ENCODE measurements at regions not wholly inside any gene's neighbourhood (a gene's known extent, or its start where the extent isn't known, plus 50 kb on each side); places are given as distances from the start of the nearest gene placed in this dataset.

DNA sequence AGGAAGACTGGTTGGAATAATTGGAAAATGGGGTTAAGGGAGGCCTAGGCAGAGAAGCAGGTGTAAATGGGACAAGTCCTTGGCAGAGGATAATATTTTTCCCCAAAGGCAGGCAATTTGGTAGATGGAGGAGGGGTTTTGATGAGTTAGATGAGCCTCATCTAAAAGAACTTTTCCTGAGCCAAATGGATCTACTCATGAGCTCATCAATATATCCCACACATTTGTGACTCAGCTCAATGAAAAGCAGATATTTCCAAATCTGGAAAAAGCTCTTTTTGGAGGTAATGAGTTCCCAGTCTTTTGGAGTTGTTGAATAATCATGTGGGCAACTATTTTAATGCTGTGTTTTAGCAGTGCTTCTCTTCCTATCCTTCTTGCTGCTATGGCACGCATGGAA is 685.5 kb upstream of the CITED2 start:
- Histone ChIP-seq H2AK5ac (ENCODE audit: low read length, severe bottlenecking) (peak overlapping the region; percentile 99), H3K4me3 (ENCODE audit: insufficient read depth in 1 of 2, low read depth in 1 of 2, low read length in 2 of 2) (no peak overlapping the region), H3K36me3 (ENCODE audit: control insufficient read depth in 1 of 2, insufficient read depth in 2 of 2, low read depth in 1 of 2, low read length in 2 of 2) (no peaks in the 10 kb centered on the region), H2BK15ac (ENCODE audit: low read depth, poor library complexity, severe bottlenecking) (no peak overlapping the region), H4K8ac (ENCODE audit: low read length) (no peak overlapping the region), H4K91ac (ENCODE audit: low read length) (no peak overlapping the region), H2AFZ (ENCODE audit: low read depth, low read length) (no peak overlapping the region), H3K27ac (ENCODE audit: low read length, poor library complexity, severe bottlenecking) (no peak overlapping the region), H3K23ac (ENCODE audit: low read length in 2 of 2) (no peak overlapping the region), H3K9ac (ENCODE audit: low read length) (peak overlapping the region; percentile 85), H2BK120ac (ENCODE audit: low read depth, low read length) (no peak overlapping the region), H2BK12ac (ENCODE audit: low read length in 2 of 2) (peak overlapping the region; percentile 28 to 54), H3K9me3 (ENCODE audit: control insufficient read depth, low read length) (no peaks in the 10 kb centered on the region), H3K4me2 (ENCODE audit: low read length, poor library complexity, severe bottlenecking) (no peak overlapping the region), H3K14ac (ENCODE audit: low read length in 2 of 2) (no peak overlapping the region), H3K79me1 (replicated peaks; ENCODE audit: low read length, poor library complexity, severe bottlenecking) (no peaks in the 10 kb centered on the region), H2BK5ac (ENCODE audit: low read depth, low read length, poor library complexity, severe bottlenecking) (no peak overlapping the region), H3K4me1 (ENCODE audit: control insufficient read depth, insufficient read depth, low read depth, low read length) (no peaks in the 10 kb centered on the region), H3K18ac (ENCODE audit: low read depth in 1 of 2, low read length in 2 of 2) (no peak overlapping the region), H3K27me3 (ENCODE audit: control insufficient read depth in 1 of 2, insufficient read depth in 1 of 2, low read length in 2 of 2) (no peaks in the 10 kb centered on the region), H3K4ac (ENCODE audit: low read depth in 1 of 2, low read length in 2 of 2) (peak overlapping the region in 1 of 2 experiments; percentile 58)
- DNase-seq: no peak
- WGBS: no CpG with 5 or more reads among the region's 1 CpG

DNA sequence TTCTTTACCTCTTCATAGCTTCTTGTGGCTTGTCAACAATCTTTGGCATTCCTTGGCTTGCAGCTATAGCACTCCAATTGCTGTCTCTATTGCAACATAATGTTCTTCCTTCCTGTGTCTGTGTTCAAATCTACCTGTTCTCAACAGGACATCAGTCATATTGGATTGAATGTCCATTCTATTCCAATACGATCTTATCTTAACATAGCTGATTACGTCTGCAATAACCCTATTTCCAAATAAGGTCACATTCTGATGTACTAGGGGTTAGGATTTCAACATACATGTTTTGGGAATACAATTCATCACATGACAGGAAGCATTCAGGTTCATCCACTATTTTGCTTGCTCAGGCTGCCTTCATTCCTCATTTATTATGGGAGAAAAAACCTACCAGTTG is 684.4 kb upstream of the CITED2 start:
- peak overlapping the region; percentile 16 for H3K9ac ChIP-seq (ENCODE audit: low read length)
- H3K36me3 ChIP-seq (ENCODE audit: control insufficient read depth in 1 of 2, insufficient read depth in 2 of 2, low read depth in 1 of 2, low read length in 2 of 2): no peaks in the 10 kb centered on the region
- no peak overlapping the region for H3K18ac ChIP-seq (ENCODE audit: low read depth in 1 of 2, low read length in 2 of 2)
- H4K8ac ChIP-seq (ENCODE audit: low read length): peak overlapping the region; percentile 19
- no peak overlapping the region for H3K4ac ChIP-seq (ENCODE audit: low read depth in 1 of 2, low read length in 2 of 2)
- H2BK15ac ChIP-seq (ENCODE audit: low read depth, poor library complexity, severe bottlenecking): no peak overlapping the region
- H3K23ac ChIP-seq (ENCODE audit: low read length in 2 of 2): no peak overlapping the region
- no peak overlapping the region for H2BK5ac ChIP-seq (ENCODE audit: low read depth, low read length, poor library complexity, severe bottlenecking)
- H2BK120ac ChIP-seq (ENCODE audit: low read depth, low read length): no peak overlapping the region
- no peaks in the 10 kb centered on the region for H3K79me1 ChIP-seq (replicated peaks; ENCODE audit: low read length, poor library complexity, severe bottlenecking)
- no peaks in the 10 kb centered on the region for H3K9me3 ChIP-seq (ENCODE audit: control insufficient read depth, low read length)
- H4K91ac ChIP-seq (ENCODE audit: low read length): no peak overlapping the region
- no peaks in the 10 kb centered on the region for H3K27me3 ChIP-seq (ENCODE audit: control insufficient read depth in 1 of 2, insufficient read depth in 1 of 2, low read length in 2 of 2)
- no peaks in the 10 kb centered on the region for H3K4me1 ChIP-seq (ENCODE audit: control insufficient read depth, insufficient read depth, low read depth, low read length)
- WGBS: 95% methylated on average over 2 of the region's 2 CpGs
- no peak overlapping the region for H2AK5ac ChIP-seq (ENCODE audit: low read length, severe bottlenecking)
- no peak overlapping the region for H3K14ac ChIP-seq (ENCODE audit: low read length in 2 of 2)
- no peak overlapping the region for H3K4me3 ChIP-seq (ENCODE audit: insufficient read depth in 1 of 2, low read depth in 1 of 2, low read length in 2 of 2)
- no peak overlapping the region for H3K4me2 ChIP-seq (ENCODE audit: low read length, poor library complexity, severe bottlenecking)
- DNase-seq: no peak
- H2BK12ac ChIP-seq (ENCODE audit: low read length in 2 of 2): peak overlapping the region in 1 of 2 experiments; percentile 41
- H2AFZ ChIP-seq (ENCODE audit: low read depth, low read length): no peak overlapping the region
- H3K27ac ChIP-seq (ENCODE audit: low read length, poor library complexity, severe bottlenecking): no peak overlapping the region

DNA sequence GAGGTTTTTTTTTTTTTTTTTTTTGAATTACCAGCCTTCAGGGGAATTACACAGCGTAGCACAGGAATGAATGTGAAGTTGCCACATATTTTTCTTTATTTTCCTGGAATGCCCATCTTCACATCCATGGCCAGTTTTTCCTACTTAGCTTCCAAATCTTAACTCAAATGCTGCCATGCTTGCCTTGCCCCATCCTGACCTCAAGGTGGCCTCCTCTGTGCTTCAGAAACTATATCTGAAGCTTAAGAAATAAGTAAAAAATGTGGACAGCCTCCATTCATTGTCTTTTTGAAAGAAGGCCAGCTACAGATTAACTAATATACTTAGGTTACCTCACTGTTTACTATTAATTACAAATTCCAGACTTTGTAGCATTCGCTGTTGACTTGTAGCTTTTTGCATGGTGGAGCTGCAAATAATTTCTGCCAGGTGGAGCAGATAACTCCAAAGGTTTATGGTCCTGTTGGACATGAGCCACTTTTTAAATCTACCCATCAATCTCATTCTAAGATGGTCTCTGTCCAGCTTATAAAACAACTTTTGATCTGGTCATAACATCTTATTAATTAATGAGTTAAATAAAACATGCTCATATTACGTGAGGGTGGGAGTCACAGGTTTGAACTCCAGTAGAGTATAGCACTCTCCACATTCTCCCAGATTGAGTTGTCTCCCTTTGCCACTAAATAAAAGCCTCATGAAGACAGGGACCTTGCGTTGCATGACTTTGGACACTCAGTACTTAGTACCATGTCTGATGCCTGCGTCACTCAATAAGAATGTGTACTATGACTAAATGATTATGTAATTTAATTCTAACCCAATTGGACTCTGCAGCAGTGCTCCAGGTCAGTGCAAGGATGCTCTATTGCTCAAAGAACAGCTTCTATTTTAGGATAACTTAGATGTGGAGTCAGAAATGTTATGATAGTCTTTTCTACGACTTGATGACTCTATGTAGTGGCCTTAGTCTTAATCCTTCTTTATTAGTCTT is 678.6 kb upstream of the CITED2 start:
- H3K27me3 ChIP-seq (ENCODE audit: control insufficient read depth in 1 of 2, insufficient read depth in 1 of 2, low read length in 2 of 2): no peaks in the 10 kb centered on the region
- H3K4ac ChIP-seq (ENCODE audit: low read depth in 1 of 2, low read length in 2 of 2): peak overlapping the region in 1 of 2 experiments; percentile 79
- H3K27ac ChIP-seq (ENCODE audit: low read length, poor library complexity, severe bottlenecking): no peak overlapping the region
- peak; percentile 52 for DNase-seq
- H3K36me3 ChIP-seq (ENCODE audit: control insufficient read depth in 1 of 2, insufficient read depth in 2 of 2, low read depth in 1 of 2, low read length in 2 of 2): no peaks in the 10 kb centered on the region
- no peak overlapping the region for H3K23ac ChIP-seq (ENCODE audit: low read length in 2 of 2)
- H3K18ac ChIP-seq (ENCODE audit: low read depth in 1 of 2, low read length in 2 of 2): no peak overlapping the region
- H3K4me3 ChIP-seq (ENCODE audit: insufficient read depth in 1 of 2, low read depth in 1 of 2, low read length in 2 of 2): no peak overlapping the region
- H2BK5ac ChIP-seq (ENCODE audit: low read depth, low read length, poor library complexity, severe bottlenecking): no peak overlapping the region
- H3K14ac ChIP-seq (ENCODE audit: low read length in 2 of 2): no peak overlapping the region
- H3K79me1 ChIP-seq (replicated peaks; ENCODE audit: low read length, poor library complexity, severe bottlenecking): no peaks in the 10 kb centered on the region
- H2AK5ac ChIP-seq (ENCODE audit: low read length, severe bottlenecking): no peak overlapping the region
- H2BK120ac ChIP-seq (ENCODE audit: low read depth, low read length): no peak overlapping the region
- no peak overlapping the region for H2AFZ ChIP-seq (ENCODE audit: low read depth, low read length)
- no peak overlapping the region for H3K4me2 ChIP-seq (ENCODE audit: low read length, poor library complexity, severe bottlenecking)
- H2BK12ac ChIP-seq (ENCODE audit: low read length in 2 of 2): peak overlapping the region in 1 of 2 experiments; percentile 54
- H4K8ac ChIP-seq (ENCODE audit: low read length): no peak overlapping the region
- no peak overlapping the region for H2BK15ac ChIP-seq (ENCODE audit: low read depth, poor library complexity, severe bottlenecking)
- no peak overlapping the region for H4K91ac ChIP-seq (ENCODE audit: low read length)
- peaks cover 1% of the 10 kb centered on the region for H3K4me1 ChIP-seq (ENCODE audit: control insufficient read depth, insufficient read depth, low read depth, low read length)
- no peaks in the 10 kb centered on the region for H3K9me3 ChIP-seq (ENCODE audit: control insufficient read depth, low read length)
- WGBS: 67% methylated on average over 3 of the region's 6 CpGs
- H3K9ac ChIP-seq (ENCODE audit: low read length): peak overlapping the region; percentile 61
